Thymus (tissue), 11 donors: ENCODE measurements at regions not wholly inside any gene's neighbourhood (a gene's known extent, or its start where the extent isn't known, plus 50 kb on each side); places are given as distances from the start of the nearest gene placed in this dataset.

Source experiments
- DNase-seq, 9 donors: peaks; one replicate each; pipeline ENCODE4 v3.0.0-alpha.2; 2013; ENCODE audit warnings: low spot score in 9 of 9, low read depth in 6 of 9, missing footprints in 1 of 9
- H3K27ac ChIP-seq, 2 donors: one replicate each; pipeline ENCODE4 v1.5.1; 2013; ENCODE audit warnings: control low read depth in 1 of 2, low read depth in 1 of 2, low read length in 1 of 2, mild to moderate bottlenecking in 1 of 2, moderate library complexity in 1 of 2
- H3K27me3 ChIP-seq, 2 donors: one replicate each; pipeline ENCODE4 v1.5.1; 2013; ENCODE audit warnings: low read length in 1 of 2; ENCODE audit not compliant: control insufficient read depth in 2 of 2, insufficient read depth in 1 of 2
- H3K36me3 ChIP-seq, 2 donors: one replicate each; pipeline ENCODE4 v1.5.1; 2013; ENCODE audit warnings: low read length in 1 of 2, mild to moderate bottlenecking in 1 of 2, moderate library complexity in 1 of 2; ENCODE audit not compliant: control insufficient read depth in 2 of 2, insufficient read depth in 2 of 2
- H3K4me1 ChIP-seq, 2 donors: one replicate each; pipeline ENCODE4 v1.5.1; 2013; ENCODE audit warnings: low read length in 2 of 2; ENCODE audit not compliant: control insufficient read depth in 2 of 2, insufficient read depth in 2 of 2
- H3K4me3 ChIP-seq, 2 donors: one replicate each; pipeline ENCODE4 v1.5.1; 2013; ENCODE audit warnings: low read length in 2 of 2, control low read depth in 1 of 2, mild to moderate bottlenecking in 1 of 2
- H3K9me3 ChIP-seq, 2 donors: one replicate each; pipeline ENCODE4 v1.5.1; 2013; ENCODE audit warnings: low read length in 1 of 2, mild to moderate bottlenecking in 1 of 2; ENCODE audit not compliant: control insufficient read depth in 2 of 2, insufficient read depth in 1 of 2
- WGBS: extraction: QIAGEN DNeasy Blood & Tissue Kit; methylation state at CpG from one replicate; pipeline ENCODE4 v1.1.7; 2013; 5-methylcytosine and 5-hydroxymethylcytosine counted together
- donor health status: healthy.

- H3K9me3 ChIP-seq: no peaks in the 10 kb centered on the region
- WGBS: 94% methylated on average over 3 of the region's 3 CpGs
Observed at GRCh38 chr1:168848051-168848450, 119.0 kb upstream of the DPT start.

GRCh38 chr1:168861421-168862004, 132.5 kb upstream of the DPT start:
- Histone ChIP-seq H3K36me3 (no peaks in the 10 kb centered on the region), H3K27ac (no peak overlapping the region), H3K27me3 (no peaks in the 10 kb centered on the region), H3K4me3 (no peak overlapping the region), H3K9me3 (no peaks in the 10 kb centered on the region), H3K4me1 (no peaks in the 10 kb centered on the region)
- no peak for DNase-seq

More at GRCh38 chr1:168848051-168848450, 119.0 kb upstream of the DPT start:
- Histone ChIP-seq H3K27ac (no peak overlapping the region), H3K36me3 (no peaks in the 10 kb centered on the region), H3K27me3 (no peaks in the 10 kb centered on the region), H3K4me1 (no peaks in the 10 kb centered on the region), H3K4me3 (no peak overlapping the region)
- DNase-seq: no peak

GRCh38 chr1:168863772-168864171, 134.8 kb upstream of the DPT start:
- no peaks in the 10 kb centered on the region for H3K9me3 ChIP-seq
- 94% methylated on average over 5 of the region's 5 CpGs for WGBS
- H3K4me3 ChIP-seq: no peak overlapping the region
- no peak for DNase-seq
- H3K4me1 ChIP-seq: no peaks in the 10 kb centered on the region
- H3K27ac ChIP-seq: no peak overlapping the region
- H3K27me3 ChIP-seq: no peaks in the 10 kb centered on the region
- no peaks in the 10 kb centered on the region for H3K36me3 ChIP-seq

- H3K9me3 ChIP-seq: no peaks in the 10 kb centered on the region
- no peak for DNase-seq
- H3K27me3 ChIP-seq: no peaks in the 10 kb centered on the region
- H3K36me3 ChIP-seq: no peaks in the 10 kb centered on the region
- no peaks in the 10 kb centered on the region for H3K4me1 ChIP-seq
- no peak overlapping the region for H3K27ac ChIP-seq
- H3K4me3 ChIP-seq: no peak overlapping the region
Observed at GRCh38 chr1:168864266-168864665, 135.3 kb upstream of the DPT start.

GRCh38 chr1:168865850-168866620, 137.0 kb upstream of the DPT start:
- no peak overlapping the region for H3K27ac ChIP-seq
- H3K9me3 ChIP-seq: no peaks in the 10 kb centered on the region
- H3K36me3 ChIP-seq: no peaks in the 10 kb centered on the region
- 95% methylated on average over 4 of the region's 4 CpGs for WGBS
- no peaks in the 10 kb centered on the region for H3K4me1 ChIP-seq
- DNase-seq: no peak
- no peak overlapping the region for H3K4me3 ChIP-seq
- no peaks in the 10 kb centered on the region for H3K27me3 ChIP-seq

GRCh38 chr1:168867941-168868634, 139.1 kb upstream of the DPT start:
- Histone ChIP-seq H3K27me3 (no peaks in the 10 kb centered on the region), H3K9me3 (no peaks in the 10 kb centered on the region), H3K27ac (no peak overlapping the region), H3K4me3 (no peak overlapping the region), H3K36me3 (no peaks in the 10 kb centered on the region), H3K4me1 (no peaks in the 10 kb centered on the region)
- no peak for DNase-seq
- WGBS: 34% methylated on average over 4 of the region's 4 CpGs

GRCh38 chr1:168871531-168871930, 142.5 kb upstream of the DPT start:
- H3K27ac ChIP-seq: no peak overlapping the region
- WGBS: 98% methylated on average over 1 of the region's 1 CpG
- no peak overlapping the region for H3K4me3 ChIP-seq
- H3K4me1 ChIP-seq: no peaks in the 10 kb centered on the region
- no peaks in the 10 kb centered on the region for H3K27me3 ChIP-seq
- DNase-seq: no peak
- H3K9me3 ChIP-seq: no peaks in the 10 kb centered on the region
- no peaks in the 10 kb centered on the region for H3K36me3 ChIP-seq

GRCh38 chr1:168875831-168876230, 146.8 kb upstream of the DPT start:
- Histone ChIP-seq H3K36me3 (no peaks in the 10 kb centered on the region), H3K4me3 (no peak overlapping the region), H3K27ac (no peak overlapping the region), H3K27me3 (no peaks in the 10 kb centered on the region), H3K9me3 (no peaks in the 10 kb centered on the region), H3K4me1 (no peaks in the 10 kb centered on the region)
- no peak for DNase-seq
- WGBS: 96% methylated on average over 1 of the region's 1 CpG

GRCh38 chr1:168876830-168877229, 147.8 kb upstream of the DPT start:
- H3K36me3 ChIP-seq: no peaks in the 10 kb centered on the region
- H3K4me3 ChIP-seq: no peak overlapping the region
- H3K27me3 ChIP-seq: no peaks in the 10 kb centered on the region
- DNase-seq: no peak
- H3K27ac ChIP-seq: no peak overlapping the region
- H3K4me1 ChIP-seq: no peaks in the 10 kb centered on the region
- WGBS: 93% methylated on average over 1 of the region's 1 CpG
- no peaks in the 10 kb centered on the region for H3K9me3 ChIP-seq
